NT2/D1 (cell line): ENCODE measurements at regions not wholly inside any gene's neighbourhood (a gene's known extent, or its start where the extent isn't known, plus 50 kb on each side); places are given as distances from the start of the nearest gene placed in this dataset.

Experiments
- SUZ12 ChIP-seq: IDR thresholded peaks from 2 replicates; pipeline ENCODE4 v1.6.1; 2011; ENCODE audit not compliant: insufficient read length, insufficient read depth; ENCODE audit errors: extremely low read depth
- YY1 ChIP-seq: IDR thresholded peaks from 2 replicates; pipeline ENCODE4 v1.6.1; 2011; ENCODE audit not compliant: insufficient read length, insufficient read depth
- ZNF274 ChIP-seq: IDR thresholded peaks from 2 replicates; pipeline ENCODE4 v1.6.1; 2011; ENCODE audit warnings: mild to moderate bottlenecking, low read depth, low read length

DNA sequence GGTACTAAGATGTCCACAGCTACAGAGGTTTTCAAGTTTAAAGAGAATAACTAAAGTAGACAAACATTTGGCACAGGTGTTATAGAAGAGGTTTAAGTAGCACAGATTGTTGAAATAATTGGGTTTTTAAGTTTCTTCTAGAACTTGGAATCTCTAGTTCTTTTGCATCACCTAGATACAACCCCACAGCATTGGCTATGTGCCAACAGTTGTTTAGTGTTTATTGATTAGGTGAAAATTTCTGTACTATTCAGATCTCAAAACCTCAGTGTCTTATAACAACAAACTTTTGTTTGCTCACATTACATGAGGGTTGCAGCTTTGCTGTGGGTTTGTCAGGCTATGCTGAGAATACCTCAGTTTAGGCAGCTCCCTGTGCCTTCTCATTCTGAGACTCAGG lies 162.5 kb downstream of the TBX15 start:
- TF ChIP-seq ZNF274 (no peak), SUZ12 (no peak), YY1 (no peak)
